ENCODE measurements at regions not wholly inside any gene's neighbourhood (a gene's known extent, or its start where the extent isn't known, plus 50 kb on each side); places are given as distances from the start of the nearest gene placed in this dataset.
"Not testable (repeated sequence)": the region's sequence is repeated elsewhere in the genome, so short reads cannot be mapped to it uniquely, and the experiment has no call there.

- DNase-seq (ENCODE audit: low spot score): no peak
- intact Hi-C loops (cut with DNase I): no loop called here
These were observed 62.3 kb upstream of the PAGE3 start for GRCh38 chrX:55326985-55327384.

- no peak for DNase-seq (ENCODE audit: low spot score)
- intact Hi-C loops (cut with DNase I): no loop called here
These were observed 70.6 kb upstream of the PAGE3 start for GRCh38 chrX:55335296-55335695.

- intact Hi-C loops (cut with DNase I): no loop called here
- DNase-seq (ENCODE audit: low spot score): no peak
These were observed 71.5 kb upstream of the PAGE3 start for GRCh38 chrX:55336176-55336575.

GRCh38 chrX:55340896-55341433 lies 76.2 kb upstream of the PAGE3 start:
- DNase-seq (ENCODE audit: low spot score): no peak
- intact Hi-C loops (cut with DNase I): loop anchor here (10.0 kb wide), 1 partner anchor 206 kb away; no protein-coding TSS in a partner anchor

- DNase-seq (ENCODE audit: low spot score): no peak
- intact Hi-C loops (cut with DNase I): loop anchor here (10.0 kb wide), 1 partner anchor 208 kb away; no protein-coding TSS in a partner anchor
These were observed 78.1 kb upstream of the PAGE3 start for GRCh38 chrX:55342533-55343501.

GRCh38 chrX:55356609-55357008 lies 91.9 kb upstream of the PAGE3 start:
- intact Hi-C loops (cut with DNase I): no loop called here
- DNase-seq (ENCODE audit: low spot score): no peak

- DNase-seq (ENCODE audit: low spot score): no peak
- intact Hi-C loops (cut with DNase I): no loop called here
These were observed 92.5 kb upstream of the PAGE3 start for GRCh38 chrX:55357236-55357635.

GRCh38 chrX:55379396-55379795 lies 72.5 kb upstream of the MAGEH1 start:
- intact Hi-C loops (cut with DNase I): no loop called here
- DNase-seq (ENCODE audit: low spot score): no peak

- intact Hi-C loops (cut with DNase I): no loop called here
- DNase-seq (ENCODE audit: low spot score): no peak
These were observed 62.6 kb upstream of the MAGEH1 start for GRCh38 chrX:55389376-55389775.

- intact Hi-C loops (cut with DNase I); DNase-seq (ENCODE audit: low spot score): not testable (repeated sequence)
These were observed 55.1 kb upstream of the MAGEH1 start for GRCh38 chrX:55396836-55397235.
